Choroid plexus epithelial cell (primary cell): ENCODE measurements at regions not wholly inside any gene's neighbourhood (a gene's known extent, or its start where the extent isn't known, plus 50 kb on each side); places are given as distances from the start of the nearest gene placed in this dataset.

ENCODE experiments used
- DNase-seq: peaks from one replicate; pipeline ENCODE4 v3.0.0-alpha.2; 2010; ENCODE audit warnings: low read depth
- H3K4me3 ChIP-seq: 2 replicates; pipeline ENCODE4 v1.5.1; 2011; ENCODE audit warnings: low read depth, mild to moderate bottlenecking, control low read depth, low read length, moderate library complexity
- TF ChIP-seq, protein P1 (sequence below): conservative IDR thresholded peaks from 2 replicates; pipeline ENCODE4 v1.5.1; 2011; ENCODE audit warnings: low read depth, mild to moderate bottlenecking, control low read depth, inconsistent platforms, low read length, moderate library complexity

DNA sequence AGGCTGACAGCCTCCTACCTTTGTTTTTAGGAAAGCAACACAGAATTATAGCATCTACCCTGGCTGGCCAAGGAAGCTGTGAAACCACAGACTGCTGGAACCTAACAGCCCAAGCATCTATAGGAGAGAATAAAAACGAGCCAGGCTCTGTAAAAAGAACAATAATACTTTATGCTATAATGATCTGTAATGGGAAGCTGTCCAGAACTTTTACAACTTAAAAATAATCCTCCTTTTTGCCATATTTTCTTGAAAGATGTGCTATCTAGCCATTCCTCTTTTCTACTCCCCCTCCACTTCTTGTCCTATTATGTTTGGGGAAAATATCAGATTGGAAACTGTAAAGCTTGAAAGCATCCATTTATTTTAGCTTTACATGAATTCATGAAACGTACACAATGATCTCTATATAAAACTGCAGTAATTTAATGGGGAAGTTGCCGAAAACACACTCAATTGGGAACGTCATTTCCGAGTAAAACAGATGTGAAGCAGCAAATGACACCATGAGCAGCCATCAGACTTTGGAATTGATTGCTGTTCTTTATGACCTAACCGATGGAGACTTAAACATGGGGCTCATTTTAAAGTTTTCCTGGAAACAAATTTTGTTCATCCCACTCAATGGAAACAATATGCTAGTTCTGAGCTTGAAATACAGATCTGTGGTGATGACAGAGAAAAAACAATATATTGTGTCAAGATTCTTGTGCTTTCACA is 450.3 kb upstream of the CLINT1 start:
- H3K4me3 ChIP-seq, result no peak overlapping the region
- TF ChIP-seq, protein P1, sequence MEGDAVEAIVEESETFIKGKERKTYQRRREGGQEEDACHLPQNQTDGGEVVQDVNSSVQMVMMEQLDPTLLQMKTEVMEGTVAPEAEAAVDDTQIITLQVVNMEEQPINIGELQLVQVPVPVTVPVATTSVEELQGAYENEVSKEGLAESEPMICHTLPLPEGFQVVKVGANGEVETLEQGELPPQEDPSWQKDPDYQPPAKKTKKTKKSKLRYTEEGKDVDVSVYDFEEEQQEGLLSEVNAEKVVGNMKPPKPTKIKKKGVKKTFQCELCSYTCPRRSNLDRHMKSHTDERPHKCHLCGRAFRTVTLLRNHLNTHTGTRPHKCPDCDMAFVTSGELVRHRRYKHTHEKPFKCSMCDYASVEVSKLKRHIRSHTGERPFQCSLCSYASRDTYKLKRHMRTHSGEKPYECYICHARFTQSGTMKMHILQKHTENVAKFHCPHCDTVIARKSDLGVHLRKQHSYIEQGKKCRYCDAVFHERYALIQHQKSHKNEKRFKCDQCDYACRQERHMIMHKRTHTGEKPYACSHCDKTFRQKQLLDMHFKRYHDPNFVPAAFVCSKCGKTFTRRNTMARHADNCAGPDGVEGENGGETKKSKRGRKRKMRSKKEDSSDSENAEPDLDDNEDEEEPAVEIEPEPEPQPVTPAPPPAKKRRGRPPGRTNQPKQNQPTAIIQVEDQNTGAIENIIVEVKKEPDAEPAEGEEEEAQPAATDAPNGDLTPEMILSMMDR, result no peak
- DNase-seq, result no peak

DNA sequence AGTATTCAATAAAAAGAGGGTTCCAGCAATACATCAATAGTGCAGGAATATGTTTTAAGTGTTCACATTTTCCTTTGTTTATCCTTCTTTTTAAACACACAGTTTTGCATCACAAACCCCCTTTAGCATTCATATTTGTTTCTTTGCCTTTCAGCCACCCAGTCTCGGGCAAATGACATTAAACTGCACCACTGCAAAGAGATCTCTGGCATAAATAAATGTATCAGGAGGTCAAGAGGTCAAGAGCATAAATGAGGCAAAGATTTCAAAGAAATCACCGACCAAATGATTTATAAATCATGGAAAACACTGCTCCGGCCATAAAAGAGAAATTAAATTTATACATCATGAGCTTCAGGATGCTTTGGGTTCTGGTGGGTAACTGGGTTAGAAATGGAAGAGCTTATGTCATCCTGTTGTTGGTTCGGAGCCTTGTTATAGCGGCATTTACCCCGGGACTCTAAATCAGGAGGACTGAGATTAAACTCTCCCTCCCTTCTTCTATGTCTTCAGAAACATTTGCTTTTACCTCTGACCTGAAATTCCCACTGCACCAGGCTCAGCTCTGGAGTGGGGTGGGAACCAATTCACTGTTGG is 449.6 kb upstream of the CLINT1 start:
- TF ChIP-seq, protein P1, result no peak
- DNase-seq, result no peak
- no peak overlapping the region for H3K4me3 ChIP-seq

DNA sequence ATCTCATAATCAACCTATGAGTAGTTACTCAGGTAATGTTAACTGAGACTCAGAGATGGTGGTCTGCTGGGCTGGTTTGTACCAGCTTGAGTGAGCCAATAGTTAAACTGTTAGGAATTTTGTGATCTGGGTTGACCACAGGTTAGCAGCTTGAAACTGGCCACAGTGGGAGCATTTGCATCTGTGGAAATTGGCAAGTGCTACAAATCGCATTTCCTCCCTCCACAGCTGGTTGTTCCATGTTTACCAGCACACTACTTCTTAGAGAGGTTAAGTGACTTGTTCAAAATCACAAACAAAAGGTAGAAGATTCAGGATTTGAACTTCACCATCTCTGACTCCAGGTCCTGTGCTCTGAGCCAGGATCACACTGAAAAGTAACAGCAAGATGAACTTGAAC is 446.9 kb upstream of the CLINT1 start:
- no peak for DNase-seq
- TF ChIP-seq, protein P1, result no peak
- no peak overlapping the region for H3K4me3 ChIP-seq

DNA sequence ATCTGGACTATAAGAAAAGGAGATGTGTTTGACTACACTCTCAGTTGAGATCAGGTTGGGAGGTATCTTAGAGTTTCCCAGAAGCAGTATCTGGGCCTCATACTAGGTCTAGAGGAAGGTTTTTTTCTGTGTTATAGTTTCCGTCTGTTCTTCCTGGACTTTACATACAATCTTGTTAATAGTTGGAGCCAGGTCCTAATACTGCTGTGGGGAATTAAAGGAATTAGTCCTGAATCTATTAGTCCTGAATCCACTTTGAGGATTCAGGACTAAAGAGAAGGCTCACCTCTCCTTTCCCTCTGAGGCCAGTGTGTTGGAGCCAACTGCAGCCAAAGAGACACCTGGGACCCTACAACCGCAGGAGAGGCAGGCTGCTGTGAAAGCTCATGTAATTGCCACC is 445.7 kb upstream of the CLINT1 start:
- no peak for DNase-seq
- no peak overlapping the region for H3K4me3 ChIP-seq

DNA sequence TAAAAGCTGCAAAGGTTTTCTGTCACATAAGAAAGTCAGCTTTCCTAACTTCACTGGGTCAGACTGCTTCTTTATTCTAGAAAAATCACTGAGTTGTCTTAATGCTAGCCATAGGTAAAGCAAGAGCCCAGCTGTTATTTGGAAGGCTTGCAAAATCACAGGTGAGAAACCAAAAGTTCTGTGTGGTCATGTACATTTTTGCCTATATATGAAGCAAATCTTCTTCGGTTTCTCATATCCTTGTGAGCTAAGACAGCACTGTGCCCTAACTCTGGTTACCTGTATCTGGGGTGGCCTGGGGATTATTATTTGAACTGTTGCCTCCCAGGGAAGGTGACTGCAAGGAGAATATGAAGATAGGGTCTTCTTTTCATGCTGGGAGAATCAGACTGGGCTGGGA is 444.9 kb upstream of the CLINT1 start:
- DNase-seq, result no peak
- no peak overlapping the region for H3K4me3 ChIP-seq
- TF ChIP-seq, protein P1, result no peak

More for the DNA sequence above, 445.7 kb upstream of the CLINT1 start:
- TF ChIP-seq, protein P1, result no peak

DNA sequence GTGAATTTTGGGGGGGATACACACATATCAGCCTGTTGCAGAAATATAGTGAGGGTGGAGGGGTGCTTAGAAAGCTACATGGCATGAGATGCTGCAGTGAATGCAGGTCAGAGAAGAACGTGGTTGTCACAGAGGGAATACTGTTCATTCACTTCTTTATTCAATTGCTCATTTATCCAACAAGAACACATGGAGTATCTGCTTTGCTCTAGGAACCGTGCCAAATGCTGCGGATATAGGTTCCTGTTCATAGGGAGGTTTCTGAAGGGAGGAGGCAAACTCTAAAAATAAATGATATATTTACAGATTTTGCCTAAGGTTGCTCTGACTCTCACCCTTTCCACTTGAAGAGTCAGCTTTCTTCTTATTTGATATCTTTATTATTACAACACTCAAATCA is 444.3 kb upstream of the CLINT1 start:
- no peak overlapping the region for H3K4me3 ChIP-seq
- DNase-seq, result peak; percentile 47
- TF ChIP-seq, protein P1, result no peak

DNA sequence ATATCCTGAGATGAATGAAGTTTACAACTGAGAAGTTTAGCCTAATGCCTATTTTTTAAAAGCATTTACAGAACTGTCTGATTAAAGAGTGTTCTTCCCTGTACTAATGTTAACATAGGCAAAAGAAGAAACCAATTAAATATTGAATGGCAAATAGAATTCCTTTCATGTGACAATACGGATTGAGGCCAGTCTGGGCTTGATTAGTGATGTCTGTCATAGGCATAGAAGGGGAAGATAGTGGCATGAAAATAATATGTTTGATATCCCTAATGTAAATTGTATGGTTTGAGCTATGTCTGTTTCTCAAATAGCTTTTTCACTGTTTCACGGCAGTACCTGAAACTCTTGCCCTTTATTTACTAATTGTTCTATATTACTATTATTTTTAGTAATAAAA is 443.1 kb upstream of the CLINT1 start:
- H3K4me3 ChIP-seq, result no peak overlapping the region
- no peak for DNase-seq
- TF ChIP-seq, protein P1, result no peak
